HepG2 (cell line): ENCODE measurements at regions not wholly inside any gene's neighbourhood (a gene's known extent, or its start where the extent isn't known, plus 50 kb on each side); places are given as distances from the start of the nearest gene placed in this dataset.

ENCODE experiments used
- EZH2 ChIP-seq: conservative IDR thresholded peaks from 2 replicates; pipeline ENCODE4 v1.6.1; 2012; ENCODE audit warnings: mild to moderate bottlenecking, low read depth, low read length, moderate library complexity
- HOXA7 ChIP-seq: sonication (generic); formaldehyde crosslinking; IDR thresholded peaks from 2 replicates; pipeline ENCODE4 v1.8.1; 2022; ENCODE audit warnings: mild to moderate bottlenecking, missing genetic modification reagents, moderate library complexity
- MTA3 ChIP-seq: sonication (generic); formaldehyde crosslinking; IDR thresholded peaks from 2 replicates; pipeline ENCODE4 v1.4.0; 2020; ENCODE audit warnings: missing genetic modification reagents
- NR2C2 ChIP-seq: sonication (generic); formaldehyde crosslinking; IDR thresholded peaks from 2 replicates; pipeline ENCODE4 v1.4.0; 2020; ENCODE audit warnings: missing genetic modification reagents, mild to moderate bottlenecking, moderate library complexity, borderline replicate concordance
- PRPF4 ChIP-seq: fragments of 200-400 bp; formaldehyde crosslinking; IDR thresholded peaks from 2 replicates; pipeline ENCODE4 v1.6.1; 2016; ENCODE audit warnings: low read length, low read depth; ENCODE audit not compliant: poor library complexity, severe bottlenecking
- SUZ12 ChIP-seq: fragments of 150-350 bp; IDR thresholded peaks from 2 replicates; pipeline ENCODE4 v1.6.1; 2014; ENCODE audit warnings: low read depth, low read length
- ZNF274 ChIP-seq: sonication (generic); formaldehyde crosslinking; IDR thresholded peaks from 2 replicates; pipeline ENCODE4 v1.5.1; 2020; ENCODE audit warnings: mild to moderate bottlenecking, missing genetic modification reagents
- ZNF547 ChIP-seq: sonication (generic); formaldehyde crosslinking; IDR thresholded peaks from 2 replicates; pipeline ENCODE4 v1.5.1; 2020; ENCODE audit warnings: mild to moderate bottlenecking, missing genetic modification reagents
- ZNF589 ChIP-seq: sonication (generic); formaldehyde crosslinking; conservative IDR thresholded peaks from 2 replicates; pipeline ENCODE4 v1.8.0; 2022; ENCODE audit warnings: mild to moderate bottlenecking, moderate library complexity, missing genetic modification reagents
- TF ChIP-seq, protein P1 (sequence below): sonication (generic); formaldehyde crosslinking; IDR thresholded peaks from 2 replicates; pipeline ENCODE4 v1.4.0; 2020; ENCODE audit warnings: missing genetic modification reagents
- TF ChIP-seq, protein P2 (sequence below): sonication (generic); formaldehyde crosslinking; IDR thresholded peaks from 2 replicates; pipeline ENCODE4 v1.8.0; 2022; ENCODE audit warnings: mild to moderate bottlenecking, missing genetic modification reagents, borderline replicate concordance
- TF ChIP-seq, protein P3 (sequence below): sonication (generic); formaldehyde crosslinking; IDR thresholded peaks from 2 replicates; pipeline ENCODE4 v1.4.0; 2020; ENCODE audit warnings: missing genetic modification reagents
- TF ChIP-seq, protein P4 (sequence below): sonication (generic); formaldehyde crosslinking; IDR thresholded peaks from 2 replicates; pipeline ENCODE4 v1.5.0; 2020; ENCODE audit warnings: mild to moderate bottlenecking, missing genetic modification reagents, moderate library complexity

DNA sequence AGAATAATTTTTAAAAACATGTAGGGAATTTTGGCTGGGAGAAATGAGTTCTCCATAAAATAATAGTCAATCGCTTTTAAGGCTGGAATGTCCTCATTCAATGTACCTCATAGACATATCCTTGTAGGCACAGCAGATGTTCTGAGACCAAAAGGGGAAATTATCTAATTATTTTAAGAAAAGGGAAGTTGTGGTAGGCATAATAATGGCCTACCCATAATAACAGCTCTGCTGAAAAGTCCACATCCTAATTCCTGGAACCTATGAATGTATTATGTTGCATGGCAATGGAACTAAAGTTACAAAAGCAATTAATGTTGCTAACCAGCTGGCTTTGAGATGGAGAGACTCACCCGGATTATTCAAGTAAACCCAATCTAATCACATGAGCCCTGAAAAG is 216.1 kb downstream of the TRIM36 start:
- TF ChIP-seq, protein P1, sequence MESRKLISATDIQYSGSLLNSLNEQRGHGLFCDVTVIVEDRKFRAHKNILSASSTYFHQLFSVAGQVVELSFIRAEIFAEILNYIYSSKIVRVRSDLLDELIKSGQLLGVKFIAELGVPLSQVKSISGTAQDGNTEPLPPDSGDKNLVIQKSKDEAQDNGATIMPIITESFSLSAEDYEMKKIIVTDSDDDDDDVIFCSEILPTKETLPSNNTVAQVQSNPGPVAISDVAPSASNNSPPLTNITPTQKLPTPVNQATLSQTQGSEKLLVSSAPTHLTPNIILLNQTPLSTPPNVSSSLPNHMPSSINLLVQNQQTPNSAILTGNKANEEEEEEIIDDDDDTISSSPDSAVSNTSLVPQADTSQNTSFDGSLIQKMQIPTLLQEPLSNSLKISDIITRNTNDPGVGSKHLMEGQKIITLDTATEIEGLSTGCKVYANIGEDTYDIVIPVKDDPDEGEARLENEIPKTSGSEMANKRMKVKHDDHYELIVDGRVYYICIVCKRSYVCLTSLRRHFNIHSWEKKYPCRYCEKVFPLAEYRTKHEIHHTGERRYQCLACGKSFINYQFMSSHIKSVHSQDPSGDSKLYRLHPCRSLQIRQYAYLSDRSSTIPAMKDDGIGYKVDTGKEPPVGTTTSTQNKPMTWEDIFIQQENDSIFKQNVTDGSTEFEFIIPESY (CRISPR knock-in tag), result no peak
- TF ChIP-seq PRPF4 (no peak), ZNF274 (CRISPR knock-in tag) (no peak), SUZ12 (no peak), HOXA7 (CRISPR knock-in tag) (no peak), MTA3 (no peak), ZNF589 (CRISPR knock-in tag) (no peak), EZH2 (no peak), ZNF547 (CRISPR knock-in tag) (no peak), NR2C2 (CRISPR knock-in tag) (no peak)
- TF ChIP-seq, protein P2, sequence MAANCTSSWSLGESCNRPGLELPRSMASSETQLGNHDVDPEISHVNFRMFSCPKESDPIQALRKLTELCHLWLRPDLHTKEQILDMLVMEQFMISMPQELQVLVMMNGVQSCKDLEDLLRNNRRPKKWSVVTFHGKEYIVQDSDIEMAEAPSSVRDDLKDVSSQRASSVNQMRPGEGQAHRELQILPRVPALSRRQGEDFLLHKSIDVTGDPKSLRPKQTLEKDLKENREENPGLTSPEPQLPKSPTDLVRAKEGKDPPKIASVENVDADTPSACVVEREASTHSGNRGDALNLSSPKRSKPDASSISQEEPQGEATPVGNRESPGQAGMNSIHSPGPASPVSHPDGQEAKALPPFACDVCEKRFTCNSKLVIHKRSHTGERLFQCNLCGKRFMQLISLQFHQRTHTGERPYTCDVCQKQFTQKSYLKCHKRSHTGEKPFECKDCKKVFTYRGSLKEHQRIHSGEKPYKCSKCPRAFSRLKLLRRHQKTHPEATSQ (CRISPR knock-in tag), result no peak
- TF ChIP-seq, protein P3, sequence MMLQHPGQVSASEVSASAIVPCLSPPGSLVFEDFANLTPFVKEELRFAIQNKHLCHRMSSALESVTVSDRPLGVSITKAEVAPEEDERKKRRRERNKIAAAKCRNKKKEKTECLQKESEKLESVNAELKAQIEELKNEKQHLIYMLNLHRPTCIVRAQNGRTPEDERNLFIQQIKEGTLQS, result no peak
- TF ChIP-seq, protein P4, sequence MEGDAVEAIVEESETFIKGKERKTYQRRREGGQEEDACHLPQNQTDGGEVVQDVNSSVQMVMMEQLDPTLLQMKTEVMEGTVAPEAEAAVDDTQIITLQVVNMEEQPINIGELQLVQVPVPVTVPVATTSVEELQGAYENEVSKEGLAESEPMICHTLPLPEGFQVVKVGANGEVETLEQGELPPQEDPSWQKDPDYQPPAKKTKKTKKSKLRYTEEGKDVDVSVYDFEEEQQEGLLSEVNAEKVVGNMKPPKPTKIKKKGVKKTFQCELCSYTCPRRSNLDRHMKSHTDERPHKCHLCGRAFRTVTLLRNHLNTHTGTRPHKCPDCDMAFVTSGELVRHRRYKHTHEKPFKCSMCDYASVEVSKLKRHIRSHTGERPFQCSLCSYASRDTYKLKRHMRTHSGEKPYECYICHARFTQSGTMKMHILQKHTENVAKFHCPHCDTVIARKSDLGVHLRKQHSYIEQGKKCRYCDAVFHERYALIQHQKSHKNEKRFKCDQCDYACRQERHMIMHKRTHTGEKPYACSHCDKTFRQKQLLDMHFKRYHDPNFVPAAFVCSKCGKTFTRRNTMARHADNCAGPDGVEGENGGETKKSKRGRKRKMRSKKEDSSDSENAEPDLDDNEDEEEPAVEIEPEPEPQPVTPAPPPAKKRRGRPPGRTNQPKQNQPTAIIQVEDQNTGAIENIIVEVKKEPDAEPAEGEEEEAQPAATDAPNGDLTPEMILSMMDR (CRISPR knock-in tag), result no peak
